IMR-90 (cell line): ENCODE measurements at regions not wholly inside any gene's neighbourhood (a gene's known extent, or its start where the extent isn't known, plus 50 kb on each side); places are given as distances from the start of the nearest gene placed in this dataset.
A peak's percentile ranks its signal among the peaks of the same experiment; 100 is the strongest.

Experiments
- ATAC-seq: fragments of 200-7000 bp; cut with Tn5 transposase; 2 replicates; pipeline ENCODE4 v1.9.1; 2020; ENCODE audit warnings: low read depth, mild to moderate bottlenecking, moderate library complexity
- BruUV-seq: library from RNA; stranded (reverse); fragments of 400-500 nt; replicated peaks from 2 replicates; lab custom pipeline; 2021; lab: Mats Ljungman, UMichigan
- CTCF ChIA-PET: fragments of 300-600 bp; formaldehyde crosslinking; extraction: SDS; loops from one replicate; lab custom pipeline; 2021; ENCODE audit warnings: antibody characterized with exemption; lab: Yijun Ruan, JAX
- POLR2A ChIA-PET: fragments of 300-600 bp; sonication (Branson Sonifier 250); formaldehyde crosslinking; loops from one replicate; lab custom pipeline; 2022; ENCODE audit warnings: antibody characterized with exemption; ENCODE audit not compliant: unreplicated experiment; lab: Charles Lee
- DNase-seq: peaks from one replicate; pipeline ENCODE4 v3.0.0; 2013
- H2AFZ ChIP-seq: replicated peaks from 2 replicates; pipeline ENCODE3; 2013; ENCODE audit warnings: low read length, mild to moderate bottlenecking; ENCODE audit not compliant: poor library complexity
- H2AK5ac ChIP-seq: 2 replicates; pipeline ENCODE4 v1.6.1; 2013; ENCODE audit warnings: low read depth, low read length, inconsistent platforms
- H2AK9ac ChIP-seq: replicated peaks from 2 replicates; pipeline ENCODE3; 2013; ENCODE audit warnings: mild to moderate bottlenecking, low read depth, low read length, moderate library complexity; ENCODE audit not compliant: poor library complexity
- H2BK120ac ChIP-seq: 2 replicates; pipeline ENCODE4 v1.6.1; 2013; ENCODE audit warnings: low read depth, low read length, inconsistent platforms
- H2BK15ac ChIP-seq: 3 replicates; pipeline ENCODE4 v1.6.1; 2013; ENCODE audit warnings: low read depth, low read length, inconsistent platforms
- H2BK20ac ChIP-seq: 2 replicates; pipeline ENCODE4 v1.6.1; 2013; ENCODE audit warnings: low read depth, mild to moderate bottlenecking, inconsistent platforms, low read length, moderate library complexity
- H2BK5ac ChIP-seq: 2 replicates; pipeline ENCODE4 v1.6.1; 2013; ENCODE audit warnings: mild to moderate bottlenecking, low read depth, low read length, inconsistent platforms; ENCODE audit not compliant: poor library complexity, severe bottlenecking
- H3K14ac ChIP-seq: replicated peaks from 2 replicates; pipeline ENCODE4 v1.6.1; 2013; ENCODE audit warnings: low read depth, low read length, inconsistent platforms
- H3K18ac ChIP-seq: 2 replicates; pipeline ENCODE4 v1.6.1; 2013; ENCODE audit warnings: low read depth, low read length, control low read depth
- H3K23ac ChIP-seq: 2 replicates; pipeline ENCODE4 v1.6.1; 2013; ENCODE audit warnings: low read depth, low read length, inconsistent platforms
- H3K27ac ChIP-seq: 2 replicates; pipeline ENCODE4 v1.5.1; 2013; ENCODE audit warnings: mild to moderate bottlenecking, control low read depth, low read length; ENCODE audit not compliant: insufficient read depth
- H3K27me3 ChIP-seq: 2 replicates; pipeline ENCODE4 v1.6.1; 2013; ENCODE audit warnings: low read length; ENCODE audit not compliant: control insufficient read depth, insufficient read depth
- H3K36me3 ChIP-seq: 2 replicates; pipeline ENCODE4 v1.6.1; 2013; ENCODE audit warnings: low read length, mixed read lengths; ENCODE audit not compliant: control insufficient read depth, insufficient read depth
- H3K4ac ChIP-seq: 2 replicates; pipeline ENCODE4 v1.6.1; 2013; ENCODE audit warnings: low read depth, low read length, inconsistent platforms
- H3K4me1 ChIP-seq: 2 replicates; pipeline ENCODE4 v1.6.1; 2013; ENCODE audit warnings: low read length, mixed read lengths; ENCODE audit not compliant: control insufficient read depth, insufficient read depth
- H3K4me2 ChIP-seq: 2 replicates; pipeline ENCODE4 v1.6.1; 2013; ENCODE audit warnings: low read depth, mild to moderate bottlenecking, control low read depth, low read length, moderate library complexity
- H3K4me3 ChIP-seq: 2 replicates; pipeline ENCODE4 v1.5.1; 2013; ENCODE audit warnings: low read depth, mild to moderate bottlenecking, control low read depth, low read length, moderate library complexity; ENCODE audit not compliant: insufficient read depth
- H3K56ac ChIP-seq: 2 replicates; pipeline ENCODE4 v1.6.1; 2013; ENCODE audit warnings: low read length, inconsistent platforms; ENCODE audit not compliant: insufficient read depth; ENCODE audit errors: extremely low read depth
- H3K79me1 ChIP-seq, 2 experiments: 2 replicates each; pipeline ENCODE4 v1.6.1; 2013; ENCODE audit warnings: low read length in 2 of 2, inconsistent platforms in 1 of 2, low read depth in 1 of 2
- H3K9ac ChIP-seq: 2 replicates; pipeline ENCODE4 v1.6.1; 2013; ENCODE audit warnings: low read depth, low read length, control low read depth
- H3K9me1 ChIP-seq: 2 replicates; pipeline ENCODE4 v1.6.1; 2013; ENCODE audit warnings: low read length, inconsistent platforms; ENCODE audit not compliant: insufficient read depth
- H3K9me3 ChIP-seq: 2 replicates; pipeline ENCODE4 v1.6.1; 2013; ENCODE audit warnings: low read length; ENCODE audit not compliant: control insufficient read depth, insufficient read depth
- H4K20me1 ChIP-seq: 2 replicates; pipeline ENCODE4 v1.6.1; 2013; ENCODE audit warnings: low read length, inconsistent platforms; ENCODE audit not compliant: insufficient read depth
- H4K5ac ChIP-seq: 2 replicates; pipeline ENCODE4 v1.6.1; 2013; ENCODE audit warnings: mild to moderate bottlenecking, low read depth, low read length, control low read depth
- H4K8ac ChIP-seq, 2 experiments: 2 replicates each; pipeline ENCODE4 v1.6.1; 2013; ENCODE audit warnings: low read depth in 2 of 2, low read length in 2 of 2, control low read depth in 1 of 2, inconsistent platforms in 1 of 2
- H4K91ac ChIP-seq: 2 replicates; pipeline ENCODE4 v1.6.1; 2013; ENCODE audit warnings: low read depth, low read length, inconsistent platforms; ENCODE audit not compliant: insufficient read depth
- FOS ChIP-seq: fragments of 150-350 bp; IDR thresholded peaks from 2 replicates; pipeline ENCODE4 v1.6.1; 2016; ENCODE audit warnings: low read depth, low read length
- MAFK ChIP-seq: IDR thresholded peaks from 2 replicates; pipeline ENCODE4 v1.6.1; 2012; ENCODE audit warnings: low read depth, low read length, improper control_type of control experiment
- NFE2L2 ChIP-seq: fragments of 150-350 bp; IDR thresholded peaks from 2 replicates; pipeline ENCODE4 v1.6.1; 2016; ENCODE audit warnings: low read depth, mild to moderate bottlenecking, low read length
- RAD21 ChIP-seq: IDR thresholded peaks from 2 replicates; pipeline ENCODE4 v1.6.1; 2012; ENCODE audit warnings: low read length, improper control_type of control experiment
- WGBS, 2 experiments: methylation state at CpG; one replicate each; pipeline versions ENCODE4 v1.1.5 to v1.1.7; 2013; ENCODE audit warnings: missing lambda C conversion rate in 2 of 2; ENCODE audit not compliant: insufficient read length in 1 of 2; ENCODE audit errors: extremely low coverage in 2 of 2; 5-methylcytosine and 5-hydroxymethylcytosine counted together
- dilution Hi-C: fragments of 300-500 bp; cut with HindIII; formaldehyde crosslinking; loops from one replicate; pipeline ENCODE4 v1.14.3; 2018; ENCODE audit warnings: low sequenced_read_pairs; ENCODE audit not compliant: unreplicated experiment
- in situ Hi-C: fragments of 300-500 bp; cut with MboI; formaldehyde crosslinking; loops from 3 replicates; pipeline ENCODE4 v1.14.3; 2019; ENCODE audit warnings: low sequenced_read_pairs, inconsistent platforms, mixed read lengths
- intact Hi-C: fragments of 100-400 bp; cut with micrococcal nuclease; formaldehyde crosslinking; loops from 2 replicates; pipeline ENCODE4 v1.10.0; 2022
- TF ChIP-seq, protein P1 (sequence below): fragments of 150-350 bp; IDR thresholded peaks from 2 replicates; pipeline ENCODE4 v1.6.1; 2017; ENCODE audit warnings: mild to moderate bottlenecking, antibody characterized with exemption, low read length, low read depth

DNA sequence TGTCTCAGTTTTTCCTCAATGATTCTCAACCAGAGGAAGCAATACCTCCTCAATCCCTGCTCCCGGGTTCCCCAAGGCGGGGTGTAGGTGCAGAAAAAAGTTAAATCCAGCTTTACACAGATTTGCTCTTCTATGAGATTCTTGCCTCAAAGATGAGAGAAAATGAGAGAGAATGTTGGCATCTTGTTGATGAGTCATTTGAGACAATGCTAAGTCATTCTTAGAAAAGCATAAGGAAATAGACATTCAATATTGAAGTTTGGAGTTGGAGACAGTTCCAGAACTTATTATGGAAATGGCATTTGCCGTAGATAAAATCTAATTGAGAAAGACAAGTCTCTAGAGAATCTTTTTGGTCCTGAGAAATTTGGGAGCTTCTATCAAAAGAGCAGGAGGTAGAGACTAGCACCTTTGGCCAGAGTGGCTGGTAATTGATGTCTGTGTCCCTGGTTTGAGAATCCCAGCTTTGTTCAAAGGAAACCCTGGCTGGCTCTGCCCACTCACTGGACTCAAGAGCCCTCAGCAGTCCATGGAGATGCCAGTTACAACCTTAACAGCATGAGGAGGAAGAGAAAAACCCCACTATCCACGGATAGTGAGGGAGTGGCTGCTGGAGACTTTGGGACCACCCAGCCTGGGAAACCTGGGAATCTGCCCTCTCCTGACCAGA lies 181.2 kb downstream of the FAM124B start:
- Histone ChIP-seq H3K56ac (no peak overlapping the region), H3K27ac (peak overlapping the region; percentile 64; the same call in 1 of the 2 replicates), H2BK5ac (peak overlapping the region; percentile 48), H3K9ac (no peak overlapping the region), H4K91ac (peak overlapping the region; percentile 81), H3K4me3 (no peak overlapping the region), H2BK120ac (peak overlapping the region; percentile 72), H4K8ac (peak overlapping the region; percentile 68 to 83), H2AK9ac (peak overlapping the region; percentile 70), H3K36me3 (no peaks in the 10 kb centered on the region), H2BK15ac (peak overlapping the region; percentile 79; the same call in 2 of the 3 replicates), H4K20me1 (no peaks in the 10 kb centered on the region), H3K4me2 (no peak overlapping the region), H3K18ac (peak overlapping the region; percentile 86), H3K4ac (peak overlapping the region; percentile 76), H3K79me1 (no peaks in the 10 kb centered on the region), H2BK20ac (peak overlapping the region; percentile 70), H3K4me1 (peaks cover 9% of the 10 kb centered on the region), H4K5ac (peak overlapping the region; percentile 66), H3K9me1 (0 out of 2 replicates have a peak, but pooled peaks cover 7% of the 10 kb centered on the region), H3K9me3 (peaks cover 10% of the 10 kb centered on the region), H2AFZ (peak overlapping the region; percentile 66), H3K14ac (peak overlapping the region; percentile 49; the same call in 1 of the 2 replicates), H3K23ac (peak overlapping the region; percentile 48; the same call in 1 of the 2 replicates), H3K27me3 (no peaks in the 10 kb centered on the region), H2AK5ac (peak overlapping the region; percentile 75)
- ChIA-PET CTCF (no interaction called here), POLR2A (no interaction called here)
- in situ Hi-C loops (no loop called here), dilution Hi-C loops (no loop called here), intact Hi-C loops (loop anchor here (2.0 kb wide), 2 partner anchors 58 to 78 kb away; no protein-coding TSS in a partner anchor)
- ATAC-seq (0 out of 2 replicates have a peak, but pooled peaks have one; percentile 4), DNase-seq (peak; percentile 55)
- no TSS peak for BruUV-seq
- TF ChIP-seq FOS (peak; percentile 41; the same call in 1 of the 2 replicates), RAD21 (no peak), MAFK (peak; percentile 22; the same call in 1 of the 2 replicates), NFE2L2 (peak; percentile 76; the same call in 1 of the 2 replicates)
- TF ChIP-seq, protein P1, sequence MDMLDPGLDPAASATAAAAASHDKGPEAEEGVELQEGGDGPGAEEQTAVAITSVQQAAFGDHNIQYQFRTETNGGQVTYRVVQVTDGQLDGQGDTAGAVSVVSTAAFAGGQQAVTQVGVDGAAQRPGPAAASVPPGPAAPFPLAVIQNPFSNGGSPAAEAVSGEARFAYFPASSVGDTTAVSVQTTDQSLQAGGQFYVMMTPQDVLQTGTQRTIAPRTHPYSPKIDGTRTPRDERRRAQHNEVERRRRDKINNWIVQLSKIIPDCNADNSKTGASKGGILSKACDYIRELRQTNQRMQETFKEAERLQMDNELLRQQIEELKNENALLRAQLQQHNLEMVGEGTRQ: no peak
- 80% methylated on average over 1 of the region's 4 CpGs; no CpG with 5 or more reads in 1 of the 2 experiments for WGBS, 2 experiments
